NB4 (cell line): ENCODE measurements at regions not wholly inside any gene's neighbourhood (a gene's known extent, or its start where the extent isn't known, plus 50 kb on each side); places are given as distances from the start of the nearest gene placed in this dataset.
"Not testable (repeated sequence)": the region's sequence is repeated elsewhere in the genome, so short reads cannot be mapped to it uniquely, and the experiment has no call there.

Source experiments
- DNase-seq: peaks from one replicate; pipeline ENCODE4 v3.0.0; 2010; ENCODE audit warnings: low read depth
- H3K4me3 ChIP-seq: one replicate; pipeline ENCODE4 v1.5.1; 2011; ENCODE audit warnings: mild to moderate bottlenecking, low read depth, low read length, moderate library complexity
- CTCF ChIP-seq: IDR thresholded peaks from one replicate; pipeline ENCODE4 v1.5.1; 2012; ENCODE audit warnings: low read depth, low read length
- MYC ChIP-seq: IDR thresholded peaks from 2 replicates; pipeline ENCODE4 v1.6.1; 2011; ENCODE audit warnings: low read depth, low read length
- POLR2A ChIP-seq: IDR thresholded peaks from 2 replicates; pipeline ENCODE4 v1.6.1; 2011; ENCODE audit warnings: mild to moderate bottlenecking; ENCODE audit not compliant: insufficient read length; ENCODE audit errors: extremely low read depth
- TF ChIP-seq, protein P1 (sequence below): IDR thresholded peaks from 2 replicates; pipeline ENCODE4 v1.6.1; 2011; ENCODE audit warnings: low read depth, low read length

DNA sequence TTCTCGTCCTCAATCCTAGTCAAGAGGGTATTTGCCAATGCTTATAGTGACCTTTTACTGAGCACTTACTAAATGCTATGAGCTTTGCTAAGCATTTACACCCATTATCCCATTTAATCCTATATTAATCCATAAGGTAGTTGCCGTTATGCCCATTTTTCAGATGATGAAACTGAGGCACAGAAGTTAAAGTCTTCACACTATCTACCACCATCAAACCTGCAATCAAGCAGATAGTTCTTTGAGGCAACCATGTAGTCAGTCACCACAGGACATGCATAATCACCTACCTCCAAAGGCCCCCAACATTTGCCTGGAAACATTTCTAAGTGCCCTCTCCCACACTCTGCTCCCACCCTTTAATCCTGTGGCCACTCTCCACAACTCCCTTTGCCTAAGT lies 149.6 kb downstream of the LY86 start:
- no peak overlapping the region for H3K4me3 ChIP-seq
- TF ChIP-seq CTCF = no peak
- TF ChIP-seq POLR2A = no peak
- TF ChIP-seq MYC = no peak
- TF ChIP-seq, protein P1, sequence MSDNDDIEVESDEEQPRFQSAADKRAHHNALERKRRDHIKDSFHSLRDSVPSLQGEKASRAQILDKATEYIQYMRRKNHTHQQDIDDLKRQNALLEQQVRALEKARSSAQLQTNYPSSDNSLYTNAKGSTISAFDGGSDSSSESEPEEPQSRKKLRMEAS = no peak
- DNase-seq = no peak

- TF ChIP-seq MYC (no peak), CTCF (no peak), POLR2A (no peak)
- TF ChIP-seq, protein P1 = no peak
- DNase-seq = no peak
- no peak overlapping the region for H3K4me3 ChIP-seq
Measured at GRCh38 chr6:6738922-6739716, 150.6 kb downstream of the LY86 start.

- DNase-seq = no peak
- no peak for TF ChIP-seq POLR2A
- TF ChIP-seq MYC = no peak
- TF ChIP-seq CTCF = no peak
- TF ChIP-seq, protein P1 = no peak
- no peak overlapping the region for H3K4me3 ChIP-seq
Measured at GRCh38 chr6:6740595-6740994, 152.1 kb downstream of the LY86 start.

- DNase-seq = no peak
- TF ChIP-seq CTCF (no peak), POLR2A (no peak), MYC (no peak)
- TF ChIP-seq, protein P1 = no peak
- H3K4me3 ChIP-seq = no peak overlapping the region
Measured at GRCh38 chr6:6741264-6741663, 152.7 kb downstream of the LY86 start.

DNA sequence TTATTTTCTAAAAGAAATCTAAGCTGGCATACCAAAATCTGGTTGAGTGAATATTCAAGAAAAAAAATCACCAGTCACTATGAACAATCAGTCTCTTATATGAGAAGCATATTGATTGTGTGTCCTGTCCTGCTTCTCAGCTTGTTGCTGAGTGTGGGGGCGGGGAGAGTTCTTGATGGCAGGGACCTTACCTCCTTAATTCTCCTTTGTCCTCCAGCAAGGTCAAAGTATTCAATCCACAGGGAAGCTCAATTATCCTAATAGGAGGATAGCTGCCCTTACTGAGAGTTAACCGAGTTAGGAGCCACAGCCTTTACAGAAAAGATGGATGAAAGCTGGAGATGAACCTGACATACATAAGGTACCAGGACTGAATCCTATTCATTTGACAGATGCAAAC lies 154.0 kb downstream of the LY86 start:
- no peak overlapping the region for H3K4me3 ChIP-seq
- DNase-seq = no peak
- TF ChIP-seq MYC (no peak), POLR2A (no peak), CTCF (no peak)
- TF ChIP-seq, protein P1 = no peak

GRCh38 chr6:6744551-6744950 lies 156.0 kb downstream of the LY86 start:
- TF ChIP-seq MYC (no peak), CTCF (no peak), POLR2A (no peak)
- TF ChIP-seq, protein P1 = no peak
- H3K4me3 ChIP-seq = no peak overlapping the region
- no peak for DNase-seq

- not testable (repeated sequence) for H3K4me3 ChIP-seq, DNase-seq
Measured at GRCh38 chr6:6745637-6746332, 157.3 kb downstream of the LY86 start.
